22Rv1 (cell line): ENCODE measurements at regions not wholly inside any gene's neighbourhood (a gene's known extent, or its start where the extent isn't known, plus 50 kb on each side); places are given as distances from the start of the nearest gene placed in this dataset.

Experiments used
- CTCF ChIP-seq: fragments of 450-650 bp; IDR thresholded peaks from 2 replicates; pipeline ENCODE4 v1.5.1; 2017; ENCODE audit warnings: mild to moderate bottlenecking
- ZFX ChIP-seq: fragments of 450-650 bp; IDR thresholded peaks from 2 replicates; pipeline ENCODE4 v1.6.1; 2017; ENCODE audit warnings: antibody characterized with exemption, borderline replicate concordance

GRCh38 chr4:24700118-24700517 lies 95.3 kb upstream of the SOD3 start:
- TF ChIP-seq CTCF (no peak), ZFX (no peak)
